Left lobe of liver (tissue), 2 donors: ENCODE measurements at regions not wholly inside any gene's neighbourhood (a gene's known extent, or its start where the extent isn't known, plus 50 kb on each side); places are given as distances from the start of the nearest gene placed in this dataset.

Source experiments
- ATAC-seq: fragments of 200-7000 bp; cut with Tn5 transposase; one replicate; pipeline ENCODE4 v1.9.1; 2020; ENCODE audit warnings: mild to moderate bottlenecking, moderate library complexity
- DNase-seq: peaks from one replicate; pipeline ENCODE4 v3.0.0-alpha.2; 2020; ENCODE audit warnings: low spot score
- donor health status: DM: no; HTN: no; CAD: no; lungs with moderate emphysema.
- donor health status: DM: no; HTN: yes; CAD: no.

DNA sequence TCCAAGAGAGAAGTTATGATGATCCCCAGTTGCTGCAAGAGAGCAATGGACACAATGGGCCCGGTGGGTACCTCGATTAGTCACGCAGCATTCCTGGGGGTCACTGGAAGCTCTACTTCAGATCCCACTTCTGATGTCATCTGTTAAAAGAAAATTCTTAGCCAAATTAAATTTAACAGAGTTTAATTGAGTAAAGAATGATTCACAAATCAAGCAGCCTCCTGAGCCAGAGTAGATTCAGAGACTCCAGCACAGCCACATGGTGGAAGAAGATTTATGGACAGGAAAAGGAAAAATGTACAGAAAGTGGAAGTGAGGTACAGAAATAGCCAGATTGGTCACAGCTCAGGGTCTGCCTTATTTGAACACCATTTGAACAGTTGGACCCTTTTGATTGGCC lies 107.5 kb downstream of the SPTSSA start:
- DNase-seq: no peak
- no peak for ATAC-seq

DNA sequence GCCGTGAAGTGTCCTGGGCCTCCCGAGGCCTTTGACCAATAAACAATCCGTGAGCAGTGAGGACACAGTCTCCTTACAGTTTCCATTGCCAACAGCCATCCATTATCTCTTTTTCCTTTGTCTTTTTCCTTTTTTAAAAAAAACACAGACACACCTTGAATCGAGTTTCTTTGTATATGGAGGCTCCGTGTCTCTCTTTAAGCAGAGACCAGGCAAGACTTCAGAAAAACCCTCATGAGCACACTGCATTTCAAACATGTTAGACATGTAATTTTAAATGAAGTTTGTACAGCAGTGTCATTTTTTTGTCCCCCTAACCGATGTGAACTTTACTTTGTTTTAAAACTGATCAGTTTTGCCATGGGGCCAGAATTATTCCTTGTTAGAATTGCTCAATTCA lies 111.1 kb downstream of the SPTSSA start:
- no peak for DNase-seq
- ATAC-seq: no peak

DNA sequence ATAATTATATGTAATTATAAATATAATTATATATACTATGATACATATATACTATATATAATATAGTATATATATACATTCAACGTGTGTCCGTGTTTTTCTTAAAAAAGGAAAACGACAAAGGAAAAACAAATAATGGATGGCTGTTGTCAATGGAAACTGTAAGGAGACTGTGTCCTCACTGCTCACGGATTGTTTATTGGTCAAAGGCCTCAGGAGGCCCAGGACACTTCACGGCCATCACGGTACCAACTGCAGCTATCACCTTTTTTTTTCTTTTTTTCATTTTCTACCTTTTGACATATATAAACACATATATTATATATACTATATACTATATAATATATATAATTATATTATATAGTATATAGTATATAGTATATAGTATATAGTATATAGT lies 113.4 kb downstream of the SPTSSA start:
- DNase-seq (no peak), ATAC-seq (no peak)

GRCh38 chr14:34347683-34348082 lies 114.4 kb downstream of the SPTSSA start:
- ATAC-seq (no peak), DNase-seq (no peak)

DNA sequence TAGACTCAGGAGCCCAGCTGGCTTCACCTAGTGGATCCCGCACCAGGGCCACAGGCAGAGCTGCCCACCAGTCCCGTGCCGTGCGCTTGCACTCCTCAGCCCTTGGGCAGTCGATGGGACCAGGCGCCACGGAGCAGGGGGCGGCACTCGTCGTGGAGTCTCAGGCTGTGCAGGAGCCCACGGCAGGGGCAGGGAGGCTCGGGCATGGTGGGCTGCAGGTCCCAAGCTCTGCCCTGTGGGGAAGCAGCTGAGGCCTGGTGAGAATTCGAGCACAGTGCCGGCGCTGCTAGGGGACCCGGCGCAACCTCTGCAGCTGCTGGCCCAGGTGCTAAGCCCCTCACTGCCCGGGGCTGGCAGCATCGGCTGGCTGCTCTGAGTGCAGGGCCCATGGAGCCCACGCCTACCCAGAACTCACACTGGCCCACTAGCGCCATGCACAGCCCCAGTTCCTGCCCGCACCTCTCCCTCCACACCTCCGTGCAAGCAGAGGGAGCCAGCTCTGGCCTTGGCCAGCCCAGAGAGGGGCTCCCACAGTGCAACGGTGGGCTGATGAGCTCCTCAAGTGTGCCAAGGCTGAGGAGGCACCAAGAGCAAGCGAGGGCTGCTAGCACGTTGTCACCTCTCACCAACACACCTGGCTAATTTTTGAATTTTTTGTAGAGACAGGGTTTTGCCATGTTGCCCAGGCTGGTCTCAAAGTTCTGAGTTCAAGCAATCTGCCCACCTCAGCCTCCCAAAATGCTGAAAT lies 116.1 kb downstream of the SPTSSA start:
- ATAC-seq: no peak
- DNase-seq: no peak

DNA sequence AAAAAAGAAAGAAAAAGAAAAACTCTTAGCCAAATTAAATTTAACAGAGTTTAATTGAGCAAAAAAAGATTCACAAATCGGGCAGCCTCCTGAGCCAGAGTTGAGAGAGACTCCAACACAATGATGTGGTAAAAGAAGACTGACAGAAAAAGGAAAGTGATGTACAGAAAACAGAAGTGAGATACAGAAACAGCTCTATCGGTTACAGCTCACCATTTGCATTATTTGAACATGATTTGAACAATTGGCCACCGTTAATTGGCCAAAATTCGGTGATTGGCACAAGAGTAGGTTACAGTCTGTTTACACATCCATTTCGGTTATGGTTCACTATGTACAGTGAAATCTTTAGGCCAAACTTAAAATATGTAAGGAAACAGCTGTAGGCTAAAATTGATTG lies 117.7 kb downstream of the SPTSSA start:
- DNase-seq (no peak), ATAC-seq (no peak)

GRCh38 chr14:34340025-34340625 lies 121.9 kb downstream of the SPTSSA start:
- DNase-seq (no peak), ATAC-seq (no peak)

- ATAC-seq (no peak), DNase-seq (no peak)
Measured at GRCh38 chr14:34338056-34338455, 124.0 kb downstream of the SPTSSA start.

DNA sequence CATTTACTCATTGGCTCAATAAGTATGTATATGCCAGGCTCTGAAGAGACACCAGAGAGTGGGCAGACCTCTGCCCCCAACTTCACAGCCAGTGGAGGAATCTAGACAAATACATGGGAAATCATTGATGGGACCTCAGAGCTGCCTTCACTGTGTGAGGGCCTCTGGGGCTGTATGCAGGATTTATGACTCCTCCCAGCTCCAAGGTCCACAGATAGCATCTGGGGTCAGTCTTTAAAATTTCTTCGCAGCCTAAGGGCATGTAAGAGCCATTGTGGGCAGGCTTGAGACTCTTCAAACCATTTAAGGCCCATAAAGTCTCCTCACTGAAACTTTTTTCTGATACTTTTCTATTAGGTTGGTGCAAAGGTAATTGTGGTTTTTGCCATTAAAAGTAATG lies 125.5 kb downstream of the SPTSSA start:
- DNase-seq (no peak), ATAC-seq (no peak)

GRCh38 chr14:34335968-34336367 lies 126.1 kb downstream of the SPTSSA start:
- no peak for ATAC-seq
- no peak for DNase-seq

DNA sequence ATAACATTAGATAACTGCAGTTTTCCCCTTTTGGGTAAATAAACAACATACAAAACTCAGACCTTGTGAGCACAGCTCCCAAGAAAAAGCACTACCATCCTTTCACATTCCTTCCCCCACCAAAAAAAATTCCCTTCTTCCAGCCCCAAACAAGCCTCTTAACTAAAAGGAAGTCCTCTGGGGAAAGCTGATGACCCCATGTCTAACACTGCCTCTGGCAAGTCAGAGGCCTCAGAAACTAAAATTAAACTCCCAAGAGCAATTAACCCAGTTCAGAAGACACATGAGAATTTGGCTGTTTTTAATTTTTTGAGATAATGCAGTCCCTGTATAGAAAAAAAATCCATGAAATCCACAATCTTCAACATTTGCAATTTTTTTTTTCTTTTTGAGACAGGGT lies 127.7 kb downstream of the SPTSSA start:
- DNase-seq (no peak), ATAC-seq (no peak)

DNA sequence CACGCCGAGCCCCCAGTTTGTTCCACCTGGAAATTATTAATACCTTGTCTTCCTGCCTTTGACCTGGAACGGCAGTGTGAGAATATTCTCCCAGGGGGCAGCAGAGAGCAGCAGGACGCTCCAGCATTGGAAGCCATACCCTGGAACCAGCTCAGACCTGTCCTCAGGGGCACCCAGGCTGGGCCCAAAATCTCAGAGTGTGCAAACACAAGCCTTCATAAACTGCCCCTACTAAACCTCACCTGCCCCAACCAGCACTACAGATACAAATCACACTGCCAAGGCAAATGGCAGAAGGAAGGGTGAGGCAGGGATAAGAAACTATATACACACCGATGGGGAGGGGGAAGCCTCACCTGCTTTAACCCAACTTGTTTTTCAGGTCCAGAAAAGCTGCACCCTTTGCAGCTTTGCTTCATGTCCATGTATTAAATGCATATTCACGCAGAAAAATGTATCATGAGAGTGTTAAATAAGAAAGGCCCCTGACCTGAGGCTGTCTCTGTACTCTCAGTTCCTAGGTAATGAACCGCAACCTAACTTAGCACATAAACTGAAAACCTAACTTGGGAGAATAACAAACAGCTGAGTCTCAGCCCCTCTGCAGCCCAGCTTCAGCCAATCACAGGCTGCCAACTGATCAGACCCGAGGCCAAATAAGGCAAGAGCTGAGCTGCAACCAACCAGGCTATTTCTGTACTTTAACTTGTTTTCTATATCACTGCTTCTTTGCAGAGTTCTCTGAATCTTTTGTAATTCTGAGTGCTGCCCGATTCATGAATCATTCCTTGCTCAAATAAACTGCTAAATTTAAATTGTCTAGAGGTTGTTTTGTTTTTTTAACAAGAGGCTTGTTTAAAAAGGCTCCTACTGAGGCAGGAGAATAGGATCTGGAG lies 130.1 kb downstream of the SPTSSA start:
- ATAC-seq: peak; percentile 89
- DNase-seq: peak; percentile 74

DNA sequence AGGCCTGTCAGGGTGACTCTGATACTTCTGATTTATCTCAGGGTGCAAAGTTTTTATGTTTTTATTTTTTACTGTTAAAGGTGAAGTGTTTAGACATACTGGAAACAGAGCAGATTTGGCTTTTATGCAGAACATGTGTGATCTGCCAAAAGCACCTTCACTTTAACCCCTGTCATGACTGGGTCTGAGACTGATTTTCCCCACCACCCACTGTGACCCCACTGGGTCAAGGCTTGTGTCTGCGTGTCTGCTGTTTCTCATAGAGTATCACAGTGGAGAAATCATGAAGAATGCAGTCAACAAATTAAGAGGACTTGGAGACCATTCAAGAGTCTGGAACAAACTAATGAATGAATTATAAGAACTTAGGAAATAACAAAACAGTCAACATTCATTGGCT lies 131.2 kb downstream of the SPTSSA start:
- DNase-seq: no peak
- no peak for ATAC-seq

DNA sequence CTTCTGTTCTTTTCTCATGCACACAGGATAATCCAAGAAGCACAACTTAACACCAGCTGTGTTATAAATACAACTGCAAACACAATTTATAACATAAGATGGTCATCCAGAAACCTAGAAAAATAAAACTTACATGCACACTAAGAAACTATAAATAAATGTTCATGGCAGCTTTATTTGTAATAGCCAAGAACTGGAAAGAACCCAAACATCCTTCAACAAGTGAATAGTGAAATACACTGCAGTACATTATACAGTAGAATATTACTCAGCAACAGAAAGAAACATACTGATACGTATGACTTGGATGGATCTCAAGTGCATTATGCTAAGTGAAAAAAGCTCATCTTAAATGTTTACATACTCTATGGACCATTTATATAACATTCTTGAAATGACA lies 132.7 kb downstream of the SPTSSA start:
- DNase-seq (no peak), ATAC-seq (no peak)

DNA sequence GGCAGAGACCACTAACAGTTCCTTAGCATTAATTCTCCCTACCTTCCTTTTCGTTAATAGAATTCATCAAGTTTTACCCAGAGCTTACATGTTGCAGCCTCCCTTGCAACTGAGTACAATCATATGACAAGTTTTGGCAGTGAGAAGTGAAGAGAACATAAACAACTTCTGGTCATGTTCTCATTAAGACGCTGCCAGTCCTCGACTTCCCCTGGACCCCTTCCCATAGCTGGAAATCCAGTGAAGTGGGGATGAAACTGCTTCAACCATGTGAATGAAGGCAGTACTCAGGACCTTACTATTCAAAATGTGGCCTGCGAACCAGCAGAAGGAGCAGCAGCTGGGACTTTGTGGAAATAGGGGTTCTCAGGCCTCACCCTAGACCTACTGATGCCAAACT lies 133.9 kb downstream of the SPTSSA start:
- ATAC-seq (no peak), DNase-seq (no peak)

DNA sequence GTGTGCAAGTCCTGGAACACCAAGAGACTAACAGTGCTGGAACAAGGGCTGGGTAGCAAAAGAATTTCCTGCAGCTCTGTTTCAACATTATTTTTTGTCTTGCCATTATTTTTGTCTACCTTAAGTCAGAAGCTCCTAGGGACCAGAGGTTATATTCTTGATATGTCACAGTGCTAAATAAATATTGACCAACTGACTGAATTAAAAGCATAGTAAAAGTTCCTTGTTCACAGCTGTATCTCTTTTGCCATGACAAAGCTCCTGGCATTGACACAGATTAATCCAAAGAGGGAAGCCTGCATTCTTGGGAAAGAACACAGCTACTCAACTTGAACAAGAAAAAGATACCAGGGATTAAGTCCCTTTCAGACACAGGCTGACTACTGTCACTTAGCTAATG lies 136.5 kb downstream of the SPTSSA start:
- ATAC-seq: peak; percentile 36
- DNase-seq: no peak

- peak; percentile 80 for ATAC-seq
Measured at GRCh38 chr14:34324363-34324795, 137.7 kb downstream of the SPTSSA start.

DNA sequence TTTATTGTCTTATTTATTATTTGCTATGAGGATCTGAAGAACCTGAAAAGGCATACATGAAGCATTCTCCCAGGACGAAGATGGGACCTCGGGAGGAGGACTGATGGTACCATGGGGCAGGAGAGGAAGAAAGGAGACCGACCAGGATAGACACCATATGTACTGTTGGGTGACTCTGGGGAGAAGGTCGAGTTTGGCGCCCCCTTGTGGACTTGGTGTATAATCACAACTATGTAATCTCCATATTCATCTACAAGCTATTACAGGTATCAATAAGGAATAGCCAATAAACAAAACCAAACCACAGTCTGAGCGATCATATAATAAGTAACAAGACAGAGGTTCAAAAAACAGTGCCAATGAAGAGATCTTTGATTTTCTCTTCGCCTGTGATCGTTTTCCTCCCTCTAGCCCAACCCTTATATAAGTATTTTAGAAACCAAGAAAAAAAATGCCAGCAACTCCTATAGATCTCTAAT lies 139.1 kb downstream of the SPTSSA start:
- DNase-seq (peak; percentile 62), ATAC-seq (peak; percentile 85)

More at GRCh38 chr14:34324363-34324795, 137.7 kb downstream of the SPTSSA start:
- DNase-seq: no peak

DNA sequence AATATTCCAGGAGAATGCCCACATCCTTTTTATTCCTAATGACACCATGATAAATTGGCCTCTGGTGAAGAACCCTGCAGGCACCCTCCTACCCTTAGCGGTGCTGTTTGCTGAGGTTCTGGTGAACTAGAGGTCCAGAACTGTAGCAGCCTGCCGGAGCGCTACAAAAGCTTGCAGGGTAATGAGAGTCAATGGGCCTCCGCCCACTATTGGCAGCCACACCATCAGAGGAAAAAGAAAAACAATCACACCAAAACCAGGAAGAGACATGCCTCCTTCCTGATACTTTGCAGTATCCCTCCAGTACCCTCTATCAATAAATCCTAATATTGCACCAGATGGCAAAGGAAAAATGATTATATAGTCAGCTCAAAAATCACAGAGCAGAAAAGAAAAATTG lies 142.9 kb downstream of the SPTSSA start:
- no peak for DNase-seq
- no peak for ATAC-seq

DNA sequence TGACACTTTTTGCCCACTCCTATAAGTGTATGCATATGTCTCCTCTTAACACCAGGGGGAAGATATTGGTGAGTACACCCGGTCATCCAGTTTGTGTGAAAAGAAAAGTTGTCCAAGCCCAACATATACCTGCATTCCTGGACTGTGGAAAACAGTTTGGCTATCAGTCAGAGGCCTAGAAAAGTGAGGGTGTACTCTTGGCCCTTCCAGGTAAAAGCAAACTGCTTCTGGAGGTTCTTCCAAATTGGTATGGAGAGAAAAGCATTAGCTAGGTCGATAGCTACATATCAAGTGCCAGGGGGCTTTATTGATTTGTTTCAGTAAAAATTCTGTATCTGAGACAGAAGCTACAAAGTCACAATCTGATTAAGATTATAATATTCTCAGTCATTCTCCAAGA lies 144.0 kb downstream of the SPTSSA start:
- ATAC-seq: no peak
- DNase-seq: no peak

- ATAC-seq (no peak), DNase-seq (no peak)
Measured at GRCh38 chr14:34310724-34311123, 151.3 kb downstream of the SPTSSA start.

- no peak for DNase-seq
- no peak for ATAC-seq
Measured at GRCh38 chr14:34303811-34304210, 158.2 kb downstream of the SPTSSA start.
